Neural cell (in vitro differentiated cells): ENCODE measurements at regions not wholly inside any gene's neighbourhood (a gene's known extent, or its start where the extent isn't known, plus 50 kb on each side); places are given as distances from the start of the nearest gene placed in this dataset.

Source experiments
- CTCF ChIP-seq: fragments of 450-650 bp; IDR thresholded peaks from 2 replicates; pipeline ENCODE4 v1.5.1; 2014; ENCODE audit warnings: antibody characterized with exemption, mild to moderate bottlenecking, moderate library complexity; ENCODE audit not compliant: poor library complexity, severe bottlenecking
- EP300 ChIP-seq: fragments of 450-650 bp; conservative IDR thresholded peaks from 2 replicates; pipeline ENCODE4 v1.6.1; 2014; ENCODE audit warnings: antibody characterized with exemption, mild to moderate bottlenecking, moderate library complexity; ENCODE audit not compliant: poor library complexity, severe bottlenecking
- EZH2 ChIP-seq: fragments of 200-600, 300-800 bp; shearing (Covaris generic), sonication (generic); IDR thresholded peaks from 2 replicates; pipeline ENCODE4 v1.6.1; 2014; ENCODE audit warnings: antibody characterized with exemption, low read length, borderline replicate concordance, mild to moderate bottlenecking; ENCODE audit not compliant: insufficient read depth, poor library complexity, severe bottlenecking
- POLR2AphosphoS5 ChIP-seq: IDR thresholded peaks from 2 replicates; pipeline ENCODE4 v1.6.1; 2012
- SMC3 ChIP-seq: fragments of 450-650 bp; conservative IDR thresholded peaks from 2 replicates; pipeline ENCODE4 v1.6.1; 2014; ENCODE audit warnings: antibody characterized with exemption, mild to moderate bottlenecking, moderate library complexity; ENCODE audit not compliant: poor library complexity
- TAF1 ChIP-seq: IDR thresholded peaks from 2 replicates; pipeline ENCODE4 v1.6.1; 2012; ENCODE audit warnings: low read depth

GRCh38 chr2:2892378-2892777 lies 485.2 kb downstream of the EIPR1 start:
- TF ChIP-seq CTCF, result no peak
- TF ChIP-seq EP300, result no peak
- no peak for TF ChIP-seq EZH2
- no peak for TF ChIP-seq SMC3
- no peak for TF ChIP-seq POLR2AphosphoS5
- no peak for TF ChIP-seq TAF1
